ENCODE measurements at regions not wholly inside any gene's neighbourhood (a gene's known extent, or its start where the extent isn't known, plus 50 kb on each side); places are given as distances from the start of the nearest gene placed in this dataset.

GRCh38 chr20:40416274-40416673 lies 272.8 kb downstream of the MAFB start:
- in situ Hi-C loops (cut with MboI; ENCODE audit: low sequenced_read_pairs), result no loop called here

DNA sequence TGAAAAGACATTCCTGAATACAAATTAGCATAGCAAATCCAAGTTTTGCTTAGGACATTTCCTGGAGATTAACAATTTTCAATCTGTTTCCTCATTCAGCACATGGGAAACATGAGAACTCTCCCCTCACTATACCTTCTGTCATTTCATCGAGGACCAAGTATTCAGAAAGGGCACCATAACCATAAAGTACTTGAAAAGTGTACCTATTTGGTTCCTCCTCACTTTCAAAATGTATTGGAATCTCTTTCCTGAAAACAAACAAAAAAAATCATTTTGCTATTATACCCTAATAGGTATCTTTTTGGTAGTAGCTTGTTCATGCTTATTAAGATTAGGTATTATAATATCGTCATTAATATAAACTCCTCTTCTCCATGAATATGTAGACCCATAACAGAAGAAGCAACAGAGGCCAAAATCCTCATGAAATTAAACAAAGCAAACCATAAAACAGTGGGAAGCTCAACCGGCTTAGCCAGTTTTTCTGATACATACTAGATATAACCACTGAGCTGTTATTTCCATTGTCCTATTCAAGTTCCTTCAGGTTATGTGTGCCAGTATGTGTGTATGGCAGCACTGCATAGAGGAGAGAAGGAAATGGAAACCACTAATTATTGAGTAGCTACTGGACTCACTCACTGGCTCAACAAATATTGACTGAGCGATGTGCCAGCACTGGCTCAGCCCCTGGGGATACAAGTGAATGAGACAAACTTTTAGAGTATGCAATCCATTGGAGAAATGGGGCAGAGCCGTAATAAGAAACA lies 274.0 kb downstream of the MAFB start:
- in situ Hi-C loops (cut with MboI; ENCODE audit: low sequenced_read_pairs), result no loop called here

GRCh38 chr20:40410028-40410427 lies 279.0 kb downstream of the MAFB start:
- in situ Hi-C loops (cut with MboI; ENCODE audit: low sequenced_read_pairs), result no loop called here

DNA sequence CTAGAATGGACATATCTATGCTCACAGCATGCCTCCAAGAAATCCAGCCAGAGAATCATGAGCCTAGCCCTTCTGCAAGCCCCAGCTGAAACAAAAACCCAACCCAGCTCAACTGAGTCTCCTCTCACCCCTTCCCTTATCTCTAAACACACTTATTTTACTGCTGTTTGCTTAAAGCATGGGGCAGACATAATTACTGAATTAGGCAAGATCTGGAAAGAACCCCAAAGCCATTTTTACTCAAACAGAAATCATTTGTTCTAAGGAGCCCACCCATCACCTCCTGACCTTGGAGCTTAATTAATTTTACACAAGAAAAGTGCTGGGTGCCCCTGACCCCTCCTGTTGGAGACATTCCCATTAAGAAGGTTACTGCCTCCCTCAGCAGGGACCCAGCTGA lies 291.6 kb downstream of the MAFB start:
- in situ Hi-C loops (cut with MboI; ENCODE audit: low sequenced_read_pairs), result no loop called here

GRCh38 chr20:40393197-40394079 lies 295.6 kb downstream of the MAFB start:
- in situ Hi-C loops (cut with MboI; ENCODE audit: low sequenced_read_pairs), result no loop called here

- in situ Hi-C loops (cut with MboI; ENCODE audit: low sequenced_read_pairs), result no loop called here
These were observed 298.4 kb downstream of the MAFB start for GRCh38 chr20:40390654-40391053.

GRCh38 chr20:40370800-40371199 lies 318.2 kb downstream of the MAFB start:
- in situ Hi-C loops (cut with MboI; ENCODE audit: low sequenced_read_pairs), result no loop called here

DNA sequence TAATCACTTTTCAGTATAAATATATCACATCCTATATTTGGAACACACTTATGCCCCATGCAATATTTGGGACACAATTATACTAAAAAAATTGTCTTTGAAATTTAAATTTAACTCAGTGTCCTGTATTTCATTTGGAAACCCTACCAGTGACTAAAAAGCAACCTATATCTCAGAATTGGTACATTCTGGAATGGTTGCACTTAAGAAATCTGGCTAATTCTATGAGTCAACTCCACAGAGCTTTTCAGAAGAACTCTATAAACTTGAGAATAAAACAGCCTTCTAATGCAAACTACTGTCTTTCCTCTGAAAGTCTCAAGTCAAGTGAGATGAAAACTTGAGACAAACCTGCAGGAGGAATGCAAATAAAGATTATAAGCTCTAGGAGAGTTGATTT lies 320.2 kb downstream of the MAFB start:
- in situ Hi-C loops (cut with MboI; ENCODE audit: low sequenced_read_pairs), result no loop called here

DNA sequence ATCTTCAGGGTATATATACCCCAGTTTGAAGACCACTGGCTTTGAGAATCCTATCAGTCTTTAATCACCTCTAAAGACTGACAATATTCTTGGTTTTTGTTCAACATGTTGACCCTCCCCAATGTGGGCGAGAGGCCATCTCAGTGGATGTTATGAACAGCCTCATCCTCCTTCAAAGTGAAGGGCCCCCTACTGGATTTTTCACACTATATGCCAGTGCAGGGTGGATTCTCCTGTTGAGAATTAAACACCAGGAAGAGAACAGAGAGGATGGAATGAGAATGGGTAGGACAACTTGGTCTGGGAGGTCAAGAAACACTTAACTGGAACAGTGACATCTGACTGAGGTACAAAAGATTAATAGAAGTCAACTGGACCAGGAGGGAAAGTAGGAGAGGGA lies 327.1 kb downstream of the MAFB start:
- in situ Hi-C loops (cut with MboI; ENCODE audit: low sequenced_read_pairs), result no loop called here

- in situ Hi-C loops (cut with MboI; ENCODE audit: low sequenced_read_pairs), result no loop called here
These were observed 329.7 kb downstream of the MAFB start for GRCh38 chr20:40359131-40359912.

DNA sequence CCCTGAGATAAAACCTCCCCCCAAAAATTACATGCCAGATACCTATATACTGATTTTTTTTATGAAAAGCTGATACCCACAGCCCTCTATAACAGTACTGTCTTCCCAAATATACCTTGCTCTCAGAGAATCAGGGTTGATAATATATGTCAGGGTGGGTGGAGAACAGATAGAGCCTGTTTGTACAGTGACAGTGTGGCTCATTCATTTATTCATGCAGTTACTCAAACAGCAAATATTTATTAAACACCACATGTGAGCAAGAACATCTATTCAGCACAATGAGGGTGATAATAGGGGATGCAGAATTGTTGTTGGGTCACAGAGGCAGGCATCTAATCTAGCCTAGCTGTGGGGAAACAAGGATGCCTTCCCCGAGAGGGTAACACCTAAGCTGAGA lies 334.2 kb downstream of the MAFB start:
- in situ Hi-C loops (cut with MboI; ENCODE audit: low sequenced_read_pairs), result no loop called here

DNA sequence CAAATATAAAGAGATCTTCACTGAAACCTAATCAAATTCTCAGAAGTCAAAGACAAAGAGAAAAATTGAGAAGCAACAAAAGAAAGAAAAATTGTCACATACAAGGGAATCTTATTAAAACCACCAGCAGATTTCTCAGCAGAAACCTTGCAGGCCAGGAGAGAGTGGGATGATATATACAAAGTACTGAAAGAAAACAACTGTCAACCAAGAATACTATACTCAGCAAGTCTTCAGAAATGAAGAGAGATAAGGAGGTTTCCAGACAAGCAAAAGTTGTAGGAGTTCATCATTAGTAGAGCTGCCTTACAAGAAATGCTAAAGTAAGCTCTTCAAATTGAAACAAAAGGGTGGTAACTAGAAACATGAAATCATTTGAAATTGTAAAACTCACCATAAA lies 345.6 kb downstream of the MAFB start:
- in situ Hi-C loops (cut with MboI; ENCODE audit: low sequenced_read_pairs), result no loop called here

DNA sequence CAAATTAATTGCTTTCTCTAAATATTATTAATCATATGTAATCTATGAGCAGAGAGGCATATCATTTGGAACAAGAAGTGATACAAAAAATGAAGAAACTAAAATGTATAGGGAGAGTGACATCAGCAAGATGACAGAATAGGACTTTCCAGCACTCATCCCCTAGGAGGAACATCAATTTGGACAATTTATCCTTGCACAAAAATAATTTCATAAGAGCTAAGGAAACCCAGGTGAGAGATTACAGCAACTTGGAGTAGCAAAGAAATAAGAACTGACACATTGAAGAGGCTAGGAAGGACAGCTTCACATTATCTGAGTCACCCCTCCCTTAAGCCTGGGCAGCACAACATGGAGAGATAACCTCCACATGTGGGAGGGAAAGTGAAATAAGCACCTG lies 347.5 kb downstream of the MAFB start:
- in situ Hi-C loops (cut with MboI; ENCODE audit: low sequenced_read_pairs), result no loop called here

DNA sequence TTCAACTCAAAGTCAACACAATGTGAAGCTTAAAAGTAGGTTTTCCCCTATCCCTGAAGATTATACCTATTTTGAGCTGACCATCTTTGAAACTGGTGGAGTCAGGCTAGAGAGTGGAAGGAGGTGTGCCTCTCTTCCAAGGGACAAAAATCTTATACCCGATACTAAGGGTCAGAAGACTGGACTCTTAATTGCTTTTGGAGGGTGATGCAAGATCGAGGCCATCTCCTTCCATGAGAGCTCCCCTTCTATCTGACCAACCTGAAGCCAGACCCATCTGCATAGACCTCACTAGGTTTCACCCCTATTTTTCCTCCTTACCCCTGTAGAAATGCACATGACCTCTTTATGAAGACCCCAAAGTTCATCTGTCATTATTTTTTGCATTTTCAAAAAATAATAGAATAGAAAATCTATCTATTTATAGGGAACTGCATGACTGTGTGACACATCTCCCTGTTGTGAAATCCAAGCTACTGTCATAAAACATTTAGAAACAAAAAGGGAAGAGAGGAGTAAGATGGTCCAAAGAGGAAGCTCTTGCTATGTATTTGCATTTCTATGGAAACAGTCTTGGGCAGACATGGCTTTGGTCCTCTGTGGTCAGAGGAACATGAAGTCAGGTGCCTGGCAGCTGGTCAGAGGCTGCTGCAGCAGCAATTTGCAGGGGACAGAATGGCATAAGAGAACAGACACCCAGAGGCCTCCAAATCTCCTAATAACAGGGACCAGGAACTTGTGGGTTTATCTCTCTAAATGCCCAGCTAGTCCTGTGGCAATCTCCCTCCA lies 349.2 kb downstream of the MAFB start:
- in situ Hi-C loops (cut with MboI; ENCODE audit: low sequenced_read_pairs), result no loop called here

- in situ Hi-C loops (cut with MboI; ENCODE audit: low sequenced_read_pairs), result no loop called here
These were observed 352.5 kb downstream of the MAFB start for GRCh38 chr20:40336533-40336932.

- in situ Hi-C loops (cut with MboI; ENCODE audit: low sequenced_read_pairs), result no loop called here
These were observed 353.1 kb downstream of the MAFB start for GRCh38 chr20:40335901-40336351.

GRCh38 chr20:40335437-40335836 lies 353.6 kb downstream of the MAFB start:
- in situ Hi-C loops (cut with MboI; ENCODE audit: low sequenced_read_pairs), result no loop called here

DNA sequence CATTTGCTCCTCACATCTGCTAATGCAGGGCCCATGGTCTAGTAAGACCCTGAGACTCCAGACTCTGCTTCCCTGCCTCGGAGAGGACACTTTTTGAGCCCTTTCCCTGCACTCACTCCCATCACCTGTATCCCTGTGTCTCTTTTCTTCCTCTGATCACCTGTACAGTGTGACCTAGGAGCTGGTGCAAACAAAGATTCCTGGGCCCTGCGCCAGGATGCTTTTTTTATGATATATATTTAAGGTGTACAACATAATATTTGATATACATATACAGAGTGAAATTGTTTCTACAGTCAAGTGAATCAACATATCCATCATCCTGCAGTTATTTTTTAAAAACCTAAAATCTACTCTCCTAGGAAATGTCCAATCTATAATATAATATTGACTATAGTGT lies 355.4 kb downstream of the MAFB start:
- in situ Hi-C loops (cut with MboI; ENCODE audit: low sequenced_read_pairs), result no loop called here

DNA sequence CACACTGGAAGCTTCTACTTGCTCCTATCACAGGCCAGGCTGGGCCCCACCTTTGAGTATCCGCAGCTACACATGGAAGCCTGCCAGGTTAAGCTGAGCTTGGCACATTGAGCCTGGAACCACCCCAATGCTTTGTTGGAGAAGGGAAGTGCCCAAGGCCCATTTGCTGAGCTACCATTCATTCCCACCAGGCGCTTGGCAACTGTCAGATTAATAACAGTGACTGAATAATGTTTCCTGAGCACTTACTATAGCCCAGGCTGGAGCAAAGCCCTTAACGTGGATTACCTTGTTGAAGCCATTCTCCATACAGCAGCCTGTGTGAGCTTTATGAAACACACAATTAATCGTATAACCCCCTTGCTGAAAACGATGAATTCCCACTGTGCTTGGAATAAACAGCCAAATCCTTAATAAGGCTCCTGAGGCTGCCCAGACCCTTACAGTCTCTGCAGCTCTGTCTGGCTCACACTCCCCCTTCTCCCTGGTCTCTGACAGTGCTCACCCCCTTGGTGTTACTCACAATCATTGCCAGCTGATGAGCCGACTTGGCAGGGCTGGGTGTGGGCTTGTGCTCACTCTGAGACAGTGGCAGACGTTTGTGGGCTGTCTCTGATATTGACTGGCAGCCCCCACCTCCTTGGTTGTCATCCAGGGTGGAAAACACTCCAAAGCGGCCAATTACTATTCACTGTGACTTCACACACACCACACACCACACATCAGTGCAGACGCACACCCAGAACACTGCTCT lies 357.1 kb downstream of the MAFB start:
- in situ Hi-C loops (cut with MboI; ENCODE audit: low sequenced_read_pairs), result no loop called here

- in situ Hi-C loops (cut with MboI; ENCODE audit: low sequenced_read_pairs), result no loop called here
These were observed 357.8 kb downstream of the MAFB start for GRCh38 chr20:40331249-40331648.
